GM12878 (cell line): ENCODE measurements at regions not wholly inside any gene's neighbourhood (a gene's known extent, or its start where the extent isn't known, plus 50 kb on each side); places are given as distances from the start of the nearest gene placed in this dataset.

ENCODE experiments used
- ATF3 ChIP-seq: IDR thresholded peaks from 2 replicates; pipeline ENCODE4 v1.6.1; 2011; ENCODE audit warnings: low read depth, mild to moderate bottlenecking, low read length, moderate library complexity, borderline replicate concordance; ENCODE audit errors: extremely low read depth
- BHLHE40 ChIP-seq, 2 experiments: fragments of 450-650 bp in 1 of 2; IDR thresholded peaks; 2 replicates each; pipeline ENCODE4 v1.6.1; 2011 to 2017; ENCODE audit warnings: low read depth in 2 of 2, borderline replicate concordance in 1 of 2, improper control_type of control experiment in 1 of 2, low read length in 1 of 2, mild to moderate bottlenecking in 1 of 2
- CREB1 ChIP-seq: IDR thresholded peaks from 2 replicates; pipeline ENCODE4 v1.6.1; 2012; ENCODE audit warnings: low read depth, mild to moderate bottlenecking, inconsistent platforms
- ETV6 ChIP-seq, 2 experiments: fragments of 450-650 bp in 1 of 2; IDR thresholded peaks in 1 of 2; conservative IDR thresholded peaks in 1 of 2; 2 replicates each; pipeline ENCODE4 v1.6.1; 2014; ENCODE audit warnings: antibody characterized with exemption in 1 of 2, borderline replicate concordance in 1 of 2, low read depth in 1 of 2, mild to moderate bottlenecking in 1 of 2, moderate library complexity in 1 of 2
- EZH2 ChIP-seq: IDR thresholded peaks from 2 replicates; pipeline ENCODE4 v1.6.1; 2012; ENCODE audit warnings: low read depth, mild to moderate bottlenecking, control low read depth, inconsistent platforms, low read length, borderline replicate concordance; ENCODE audit not compliant: control insufficient read depth
- PML ChIP-seq: IDR thresholded peaks from 2 replicates; pipeline ENCODE4 v1.6.1; 2012; ENCODE audit warnings: low read length, inconsistent platforms
- POU2F2 ChIP-seq: IDR thresholded peaks from 3 replicates; pipeline ENCODE4 v1.6.1; 2011; ENCODE audit warnings: low read depth, mild to moderate bottlenecking, low read length, borderline replicate concordance
- TF ChIP-seq, protein P1 (sequence below), 3 experiments: IDR thresholded peaks in 2 of 3; conservative IDR thresholded peaks in 1 of 3; 2 replicates each; pipeline ENCODE4 v1.5.1; 2011; ENCODE audit warnings: low read depth in 3 of 3, low read length in 3 of 3, mild to moderate bottlenecking in 3 of 3, control low read depth in 2 of 3, moderate library complexity in 2 of 3, inconsistent platforms in 1 of 3, mixed read lengths in 1 of 3; ENCODE audit not compliant: control insufficient read depth in 2 of 3, insufficient read depth in 1 of 3; ENCODE audit errors: extremely low read depth in 1 of 3
- TF ChIP-seq, protein P2 (sequence below): fragments of 450-650 bp; IDR thresholded peaks from 2 replicates; pipeline ENCODE4 v1.6.1; 2017; ENCODE audit warnings: mild to moderate bottlenecking, moderate library complexity

GRCh38 chr3:53948174-53948573 lies 56.5 kb upstream of the SELENOK start:
- no peak for TF ChIP-seq CREB1
- TF ChIP-seq POU2F2 = no peak
- no peak for TF ChIP-seq ATF3
- TF ChIP-seq ETV6 (conservative IDR thresholded peaks at IDR 0.05 in 1 of 2, IDR thresholded peaks at IDR 0.05 in 1 of 2; ENCODE audit: borderline replicate concordance in 1 of 2, low read depth in 1 of 2) = no peak
- TF ChIP-seq, protein P1, sequence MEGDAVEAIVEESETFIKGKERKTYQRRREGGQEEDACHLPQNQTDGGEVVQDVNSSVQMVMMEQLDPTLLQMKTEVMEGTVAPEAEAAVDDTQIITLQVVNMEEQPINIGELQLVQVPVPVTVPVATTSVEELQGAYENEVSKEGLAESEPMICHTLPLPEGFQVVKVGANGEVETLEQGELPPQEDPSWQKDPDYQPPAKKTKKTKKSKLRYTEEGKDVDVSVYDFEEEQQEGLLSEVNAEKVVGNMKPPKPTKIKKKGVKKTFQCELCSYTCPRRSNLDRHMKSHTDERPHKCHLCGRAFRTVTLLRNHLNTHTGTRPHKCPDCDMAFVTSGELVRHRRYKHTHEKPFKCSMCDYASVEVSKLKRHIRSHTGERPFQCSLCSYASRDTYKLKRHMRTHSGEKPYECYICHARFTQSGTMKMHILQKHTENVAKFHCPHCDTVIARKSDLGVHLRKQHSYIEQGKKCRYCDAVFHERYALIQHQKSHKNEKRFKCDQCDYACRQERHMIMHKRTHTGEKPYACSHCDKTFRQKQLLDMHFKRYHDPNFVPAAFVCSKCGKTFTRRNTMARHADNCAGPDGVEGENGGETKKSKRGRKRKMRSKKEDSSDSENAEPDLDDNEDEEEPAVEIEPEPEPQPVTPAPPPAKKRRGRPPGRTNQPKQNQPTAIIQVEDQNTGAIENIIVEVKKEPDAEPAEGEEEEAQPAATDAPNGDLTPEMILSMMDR (IDR thresholded peaks at IDR 0.05 in 2 of 3, conservative IDR thresholded peaks at IDR 0.05 in 1 of 3; ENCODE audit: control insufficient read depth in 2 of 3, extremely low read depth in 1 of 3, insufficient read depth in 1 of 3, low read depth in 3 of 3, low read length in 3 of 3) = no peak
- TF ChIP-seq EZH2 = no peak
- no peak for TF ChIP-seq BHLHE40 (IDR thresholded peaks at IDR 0.05; ENCODE audit: borderline replicate concordance in 1 of 2, low read depth in 2 of 2, low read length in 1 of 2)
- TF ChIP-seq, protein P2, sequence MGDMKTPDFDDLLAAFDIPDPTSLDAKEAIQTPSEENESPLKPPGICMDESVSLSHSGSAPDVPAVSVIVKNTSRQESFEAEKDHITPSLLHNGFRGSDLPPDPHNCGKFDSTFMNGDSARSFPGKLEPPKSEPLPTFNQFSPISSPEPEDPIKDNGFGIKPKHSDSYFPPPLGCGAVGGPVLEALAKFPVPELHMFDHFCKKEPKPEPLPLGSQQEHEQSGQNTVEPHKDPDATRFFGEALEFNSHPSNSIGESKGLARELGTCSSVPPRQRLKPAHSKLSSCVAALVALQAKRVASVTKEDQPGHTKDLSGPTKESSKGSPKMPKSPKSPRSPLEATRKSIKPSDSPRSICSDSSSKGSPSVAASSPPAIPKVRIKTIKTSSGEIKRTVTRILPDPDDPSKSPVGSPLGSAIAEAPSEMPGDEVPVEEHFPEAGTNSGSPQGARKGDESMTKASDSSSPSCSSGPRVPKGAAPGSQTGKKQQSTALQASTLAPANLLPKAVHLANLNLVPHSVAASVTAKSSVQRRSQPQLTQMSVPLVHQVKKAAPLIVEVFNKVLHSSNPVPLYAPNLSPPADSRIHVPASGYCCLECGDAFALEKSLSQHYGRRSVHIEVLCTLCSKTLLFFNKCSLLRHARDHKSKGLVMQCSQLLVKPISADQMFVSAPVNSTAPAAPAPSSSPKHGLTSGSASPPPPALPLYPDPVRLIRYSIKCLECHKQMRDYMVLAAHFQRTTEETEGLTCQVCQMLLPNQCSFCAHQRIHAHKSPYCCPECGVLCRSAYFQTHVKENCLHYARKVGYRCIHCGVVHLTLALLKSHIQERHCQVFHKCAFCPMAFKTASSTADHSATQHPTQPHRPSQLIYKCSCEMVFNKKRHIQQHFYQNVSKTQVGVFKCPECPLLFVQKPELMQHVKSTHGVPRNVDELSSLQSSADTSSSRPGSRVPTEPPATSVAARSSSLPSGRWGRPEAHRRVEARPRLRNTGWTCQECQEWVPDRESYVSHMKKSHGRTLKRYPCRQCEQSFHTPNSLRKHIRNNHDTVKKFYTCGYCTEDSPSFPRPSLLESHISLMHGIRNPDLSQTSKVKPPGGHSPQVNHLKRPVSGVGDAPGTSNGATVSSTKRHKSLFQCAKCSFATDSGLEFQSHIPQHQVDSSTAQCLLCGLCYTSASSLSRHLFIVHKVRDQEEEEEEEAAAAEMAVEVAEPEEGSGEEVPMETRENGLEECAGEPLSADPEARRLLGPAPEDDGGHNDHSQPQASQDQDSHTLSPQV = no peak
- TF ChIP-seq PML = no peak
